HUDEP-2 (cell line): ENCODE measurements at regions not wholly inside any gene's neighbourhood (a gene's known extent, or its start where the extent isn't known, plus 50 kb on each side); places are given as distances from the start of the nearest gene placed in this dataset.
"Not testable (repeated sequence)": the region's sequence is repeated elsewhere in the genome, so short reads cannot be mapped to it uniquely, and the experiment has no call there.

Source experiments
- DNase-seq, 76 experiments: peaks; one replicate each; lab custom pipeline; 2025; ENCODE audit not compliant: unreplicated experiment in 76 of 76; lab: John Stamatoyannopoulos, UW

DNA sequence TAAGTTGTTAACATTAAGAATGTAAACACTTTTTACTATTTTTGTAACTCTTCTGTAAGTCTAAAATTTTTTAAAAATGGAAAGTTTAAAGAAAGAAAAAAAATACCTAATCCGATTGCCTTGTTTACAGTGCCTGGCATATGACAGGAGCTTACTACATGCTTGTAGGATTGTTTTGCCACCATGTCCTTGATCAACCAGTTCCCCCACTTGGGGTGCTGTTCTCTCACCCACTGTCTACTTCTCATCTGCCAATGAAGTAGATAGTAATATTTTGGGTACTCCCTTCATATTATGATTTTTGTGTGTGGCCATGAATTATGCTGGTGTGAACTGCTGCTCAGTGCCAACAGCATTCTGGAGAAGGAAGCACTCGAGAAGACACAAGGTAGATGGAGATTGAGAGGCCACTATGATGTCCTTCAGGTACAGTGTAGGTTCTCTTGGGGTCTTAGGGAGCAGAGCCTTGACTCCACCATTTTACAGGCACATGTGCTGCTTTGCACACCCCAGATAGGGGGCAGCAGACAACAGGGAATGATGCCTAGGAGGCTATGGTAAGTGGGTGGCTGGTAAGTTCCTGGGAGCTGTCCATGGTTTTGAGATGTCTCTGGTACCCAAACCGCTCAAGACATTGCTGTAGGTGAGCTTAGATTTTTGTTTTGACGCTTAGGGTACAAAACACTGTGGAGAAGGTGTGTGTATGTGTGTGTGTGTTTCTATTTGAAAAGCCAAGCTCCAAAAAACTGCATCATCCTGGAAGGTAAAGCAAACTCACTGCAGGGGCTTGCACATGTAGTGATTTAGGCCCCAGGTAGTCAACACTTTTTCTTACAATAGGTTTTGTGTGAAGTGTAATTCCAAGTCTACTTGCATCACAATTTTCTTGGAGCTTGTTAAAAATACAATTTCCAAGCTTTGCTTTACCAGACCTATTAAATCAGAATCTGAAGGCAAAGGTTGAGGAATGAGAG, 494.5 kb upstream of the LARGE1 start:
- peak in 45 of 76 experiments; percentile 1 to 66 (median 16) for DNase-seq

DNA sequence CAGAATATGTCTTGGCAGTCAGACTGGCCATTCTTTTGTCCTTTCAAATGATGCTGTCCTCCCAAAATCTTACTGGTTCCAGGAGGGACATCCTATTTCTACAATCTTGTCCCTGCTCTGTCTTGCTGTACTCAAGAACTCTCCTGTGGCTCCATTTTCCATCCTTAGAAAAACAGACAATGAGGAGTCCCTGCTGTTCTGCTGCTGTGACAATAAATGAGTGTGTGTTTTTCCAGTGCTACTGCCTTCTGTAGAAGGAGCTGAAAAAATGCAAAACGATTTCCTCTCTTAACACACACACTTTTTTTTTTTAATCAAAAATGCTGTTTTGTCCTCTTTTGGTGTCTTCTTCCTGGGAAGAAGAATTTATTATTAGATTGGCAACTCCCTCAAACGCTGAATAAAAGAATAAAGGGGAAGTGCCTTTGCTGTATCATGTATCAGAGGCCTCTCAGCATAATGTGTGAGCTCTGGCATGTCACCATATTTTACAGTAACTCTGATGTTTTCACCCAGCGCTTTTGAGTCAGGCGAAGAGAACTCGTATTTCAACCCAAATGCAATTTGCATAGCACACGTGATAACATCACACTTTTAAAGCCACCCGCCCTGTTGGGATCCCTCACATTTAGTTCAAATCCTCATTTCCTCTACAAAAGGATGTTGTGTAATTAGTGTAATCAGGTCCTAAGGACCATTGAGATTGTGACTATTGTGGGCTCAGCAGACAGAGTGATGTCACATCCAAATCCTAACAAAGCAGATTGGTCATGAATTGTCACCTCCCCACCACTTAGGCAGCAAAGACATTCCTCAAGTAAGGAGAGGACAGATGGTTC, 496.0 kb upstream of the LARGE1 start:
- DNase-seq = no peak

DNA sequence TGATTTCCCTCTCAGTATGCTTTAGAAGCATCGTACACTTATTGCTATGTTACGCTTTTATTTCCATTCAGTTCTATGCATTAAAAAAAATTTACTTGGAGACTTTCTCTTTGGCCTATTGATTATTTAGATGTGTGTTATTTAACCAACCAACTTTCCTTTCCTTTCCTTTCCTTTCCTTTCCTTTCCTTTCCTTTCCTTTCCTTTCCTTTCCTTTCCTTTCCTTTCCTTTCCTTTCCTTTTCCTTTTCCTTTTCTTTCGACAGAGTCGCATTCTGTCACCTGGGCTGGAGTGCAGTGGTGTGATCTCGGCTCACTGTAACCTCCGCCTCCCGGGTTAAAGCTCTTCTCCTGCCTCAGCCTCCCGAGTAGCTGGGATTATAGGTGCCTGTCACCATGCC, 502.7 kb upstream of the LARGE1 start:
- not testable (repeated sequence) for DNase-seq

DNA sequence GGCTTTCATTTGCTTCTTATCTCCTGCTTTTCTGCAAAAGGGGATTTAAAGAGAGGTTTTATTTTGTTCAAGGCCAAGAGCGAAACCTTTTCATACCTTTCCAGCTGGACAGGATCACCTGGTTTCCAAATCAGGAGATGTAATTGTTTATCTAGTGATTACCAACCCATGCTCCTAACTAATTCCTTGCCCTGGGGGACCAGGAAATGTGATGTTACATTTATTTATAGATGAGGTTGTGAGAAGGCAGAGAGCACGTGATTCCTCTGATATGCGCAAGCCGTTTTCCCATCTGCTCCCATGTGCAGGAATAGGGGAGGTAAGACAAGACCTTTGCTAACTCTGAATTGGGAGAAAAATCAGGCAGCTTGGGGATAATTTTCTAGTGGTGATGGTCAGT, 507.2 kb upstream of the LARGE1 start:
- DNase-seq = no peak

DNA sequence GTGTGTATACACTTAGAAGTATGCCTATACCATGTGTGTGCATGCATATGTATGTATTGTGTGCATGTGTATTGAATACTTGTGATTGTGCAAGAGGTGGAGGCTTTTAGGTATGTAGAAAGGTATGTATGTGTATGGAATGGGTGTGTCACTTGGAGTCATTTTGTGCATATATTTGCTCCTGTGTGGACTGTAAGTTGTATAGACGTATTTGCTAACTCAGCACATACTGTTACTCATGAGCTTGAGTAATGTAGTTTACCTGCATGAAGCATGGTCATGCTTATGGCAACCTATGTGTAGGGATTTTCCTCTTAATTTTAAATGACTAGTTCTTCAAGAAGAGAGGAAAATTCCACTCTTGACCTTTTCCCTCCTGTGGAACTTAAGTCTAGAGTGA, 507.6 kb upstream of the LARGE1 start:
- no peak for DNase-seq

DNA sequence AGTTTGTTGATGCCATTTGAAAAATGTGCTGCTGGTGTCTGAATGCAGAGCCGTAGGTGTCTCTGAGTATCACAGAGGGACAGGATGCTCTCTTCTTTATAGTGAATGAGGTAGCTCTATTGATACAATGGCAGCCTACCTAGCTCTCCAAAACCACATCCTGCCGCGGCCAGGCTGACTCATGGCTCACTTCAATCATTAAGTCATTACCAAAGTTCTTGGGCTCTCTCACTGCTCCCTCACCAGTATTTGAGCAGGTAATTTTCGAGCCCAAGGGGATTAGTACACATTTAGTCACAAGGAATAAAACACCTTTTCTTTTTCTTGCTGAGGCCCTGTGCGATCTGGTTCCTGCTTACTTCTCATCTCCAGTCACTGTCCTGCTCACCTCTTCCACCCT, 509.0 kb upstream of the LARGE1 start:
- DNase-seq = no peak

DNA sequence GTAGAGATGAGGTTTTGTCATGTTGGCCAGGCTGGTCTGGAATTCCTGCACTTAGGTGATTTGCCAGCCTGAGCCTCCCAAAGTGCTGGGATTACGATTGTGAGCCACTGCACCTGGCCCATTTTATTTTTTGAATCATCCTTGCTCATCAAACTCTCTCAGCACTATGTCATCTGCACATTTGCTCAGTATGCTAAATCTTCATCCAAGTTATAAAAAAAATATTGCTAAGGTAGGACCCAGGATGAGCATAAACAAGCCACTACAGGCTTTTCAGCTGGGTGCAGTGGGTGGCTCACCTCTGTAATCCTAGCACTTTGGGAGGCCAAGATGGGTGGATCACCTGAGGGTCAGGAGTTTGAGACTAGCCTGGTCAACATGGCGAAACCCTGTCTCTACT, 510.1 kb upstream of the LARGE1 start:
- DNase-seq = no peak

DNA sequence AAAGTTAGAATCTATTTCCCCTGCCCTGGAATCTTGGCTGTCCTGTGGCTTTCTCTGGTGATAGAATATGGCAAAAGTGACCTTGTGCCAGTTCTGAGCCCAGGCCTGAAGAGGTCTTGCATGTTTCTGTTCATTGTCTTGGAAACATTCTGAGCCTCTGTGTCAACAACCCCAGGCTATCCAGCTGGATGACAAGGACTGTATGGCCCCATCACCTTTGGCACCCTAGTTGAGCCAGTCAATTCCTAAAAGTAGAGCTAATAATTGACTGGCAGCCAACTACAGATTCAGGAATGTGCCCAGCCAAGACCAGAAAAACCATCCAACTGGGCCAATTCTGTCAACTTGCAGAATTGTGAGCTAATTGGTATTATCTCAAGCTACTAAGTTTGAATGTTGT, 514.1 kb upstream of the LARGE1 start:
- no peak for DNase-seq

DNA sequence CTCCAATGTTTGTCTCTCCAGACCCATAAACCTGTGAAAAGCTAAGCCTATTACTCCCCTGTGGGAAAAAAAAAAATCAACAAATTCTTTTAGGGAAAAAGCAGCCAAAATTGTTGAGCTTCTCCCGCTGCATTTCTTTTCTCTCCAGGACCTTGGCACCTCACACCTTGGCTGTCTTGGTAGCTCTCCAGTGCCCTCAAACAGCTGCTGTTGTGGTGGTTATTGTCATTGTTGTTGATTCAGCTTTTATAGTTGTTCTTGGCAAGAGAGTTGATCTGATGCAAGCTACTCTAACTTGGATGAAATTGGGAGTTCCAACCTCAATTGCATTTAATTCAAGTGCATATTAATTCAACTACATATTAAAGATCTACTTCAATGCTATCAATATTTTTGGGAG, 516.9 kb upstream of the LARGE1 start:
- no peak for DNase-seq

DNA sequence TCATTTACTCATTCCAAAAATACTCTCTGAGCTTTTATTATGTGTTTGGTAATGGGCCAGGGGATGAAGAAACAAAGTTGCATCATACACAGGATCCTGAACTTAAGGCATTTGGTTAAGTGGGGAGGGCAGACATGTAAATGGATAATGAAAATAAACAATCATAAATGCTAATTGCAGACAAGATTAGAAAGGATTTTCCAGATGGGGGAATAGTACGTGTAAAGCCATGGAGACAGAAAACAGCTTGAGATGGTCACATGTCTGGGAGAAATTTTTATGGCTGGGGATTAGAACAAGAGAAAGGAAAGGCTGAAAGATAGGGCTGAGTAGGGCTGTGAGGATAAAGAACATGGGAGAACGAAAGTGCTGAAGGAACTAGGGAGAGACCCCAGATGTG, 534.3 kb upstream of the LARGE1 start:
- DNase-seq = no peak

DNA sequence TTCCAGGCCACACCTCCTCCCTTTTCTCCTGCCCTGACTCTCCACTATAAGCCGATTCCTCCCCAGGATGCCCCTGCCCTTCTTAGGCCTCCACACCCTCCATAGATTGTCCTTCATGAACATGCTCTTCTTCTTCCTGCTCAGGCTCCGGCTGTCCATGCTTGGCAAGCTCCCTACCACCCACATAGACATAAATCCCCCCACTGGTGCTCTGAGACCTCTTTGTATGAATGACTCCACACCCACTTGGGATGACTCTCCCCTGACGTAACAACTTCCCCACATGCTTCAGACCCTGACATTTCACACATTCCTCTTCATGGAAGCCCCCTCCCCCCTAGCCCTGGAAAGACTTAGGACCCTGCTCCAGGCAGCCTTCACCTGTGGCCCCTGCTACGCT, 542.5 kb upstream of the LARGE1 start:
- DNase-seq = no peak

DNA sequence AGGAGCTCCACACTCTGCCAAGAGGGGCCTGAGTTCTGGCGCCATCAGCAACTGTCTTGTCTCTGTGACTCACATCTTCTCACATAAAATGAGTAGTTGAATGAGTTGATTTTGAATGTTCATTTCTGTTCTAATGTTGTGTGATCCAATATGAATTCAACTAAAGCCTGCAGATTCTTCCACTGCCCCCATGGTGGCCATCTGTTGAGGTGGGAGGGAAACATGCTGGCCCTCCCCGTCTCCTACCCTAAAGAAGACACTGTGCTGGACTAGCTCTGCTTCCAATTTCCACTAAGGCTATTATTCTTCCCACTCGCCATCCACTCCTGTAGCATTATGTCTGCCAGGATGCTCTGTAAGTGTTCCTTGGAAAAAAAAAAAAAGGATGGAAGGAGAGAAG, 555.6 kb upstream of the LARGE1 start:
- no peak for DNase-seq

DNA sequence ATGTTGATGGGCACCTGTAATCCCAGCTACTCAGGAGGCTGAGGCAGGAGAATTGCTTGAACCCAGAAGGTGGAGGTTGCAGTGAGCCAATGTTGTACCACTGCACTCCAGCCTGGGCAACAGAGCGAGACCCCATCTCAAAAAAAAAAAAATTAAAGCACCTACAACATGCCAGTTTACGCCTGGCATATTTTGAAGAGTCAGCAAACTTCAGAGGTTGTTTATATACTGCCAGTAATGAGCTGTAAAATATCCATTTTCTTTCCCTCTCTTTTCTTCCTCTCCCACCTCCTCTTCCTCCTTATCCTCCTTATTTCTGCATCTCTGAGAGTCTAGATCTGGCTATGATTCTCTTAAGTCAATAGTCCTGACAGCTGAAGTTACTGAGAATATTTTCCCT, 556.5 kb upstream of the LARGE1 start:
- DNase-seq = no peak

DNA sequence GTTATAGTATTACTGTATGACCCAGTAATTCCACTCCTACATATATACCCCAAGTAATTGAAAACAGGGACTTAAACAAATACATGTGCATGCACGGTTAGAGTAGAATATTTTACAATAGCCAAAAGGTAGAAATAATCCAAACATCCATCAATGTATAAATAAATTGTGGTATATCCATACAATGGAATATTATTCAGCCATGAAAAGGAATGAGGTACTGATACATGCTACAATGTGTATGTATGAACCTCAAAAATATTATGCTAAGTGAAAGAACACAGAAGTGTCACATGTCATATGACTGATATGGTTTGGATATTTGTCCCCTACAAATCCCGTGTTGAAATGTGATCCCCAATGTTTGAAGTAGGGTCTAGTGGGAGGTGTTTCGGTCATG, 560.8 kb upstream of the LARGE1 start:
- no peak for DNase-seq

DNA sequence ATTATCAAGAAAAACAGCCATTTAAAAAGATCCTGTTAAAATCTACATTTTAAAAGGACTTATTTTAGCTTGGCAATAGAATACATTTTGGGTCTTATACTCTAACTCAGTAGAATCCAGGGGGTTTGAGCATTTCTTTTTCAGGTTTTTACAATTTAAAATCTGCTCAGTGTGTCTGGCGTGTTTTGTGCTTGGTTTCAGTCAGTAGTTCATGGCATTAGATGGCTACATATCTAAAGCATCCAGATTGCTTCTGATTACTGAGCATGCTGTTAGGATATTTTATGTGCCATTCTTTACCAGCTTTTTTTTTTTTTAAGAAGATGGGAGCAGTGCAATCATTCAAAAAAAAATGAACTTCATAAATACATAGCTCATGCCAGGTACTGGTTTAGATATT, 566.1 kb upstream of the LARGE1 start:
- no peak for DNase-seq

DNA sequence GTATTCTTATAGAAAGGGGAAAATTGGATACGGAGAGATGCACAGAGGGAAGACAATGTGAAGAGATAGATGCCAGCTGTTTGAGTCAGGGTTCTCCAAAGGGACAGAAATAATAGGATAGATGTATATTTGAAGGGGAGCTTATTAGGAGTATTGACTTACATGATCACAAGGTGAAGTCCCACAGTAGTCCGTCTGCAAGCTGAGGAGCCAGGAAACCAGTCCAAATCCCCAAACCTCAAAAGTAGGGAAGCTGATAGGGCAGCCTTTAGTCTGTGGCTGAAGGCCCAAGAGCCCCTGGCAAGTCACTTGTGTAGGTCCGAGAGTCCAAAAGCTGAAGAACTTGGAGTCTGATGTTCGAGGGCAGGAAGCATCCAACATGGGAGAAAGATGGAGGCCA, 569.6 kb upstream of the LARGE1 start:
- DNase-seq = no peak

DNA sequence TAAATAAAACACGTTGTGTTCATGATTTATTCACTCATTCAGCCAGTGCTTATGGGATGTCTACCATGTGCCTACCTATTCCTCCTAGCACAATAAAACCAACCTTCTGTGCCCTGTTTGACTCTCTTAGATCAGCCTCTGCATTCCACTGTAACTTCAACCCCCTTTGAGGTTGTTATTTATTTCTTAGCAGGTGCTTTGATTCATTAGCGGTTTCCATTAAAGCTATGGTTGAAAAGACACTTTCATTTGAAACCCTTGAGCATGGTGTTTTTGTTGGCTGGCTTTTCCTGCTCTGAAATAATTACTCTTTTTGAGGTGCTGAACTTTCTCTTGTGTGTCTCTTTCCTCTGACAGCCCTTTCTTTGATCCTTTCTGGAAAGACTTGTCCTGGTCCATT, 570.6 kb upstream of the LARGE1 start:
- DNase-seq = no peak

DNA sequence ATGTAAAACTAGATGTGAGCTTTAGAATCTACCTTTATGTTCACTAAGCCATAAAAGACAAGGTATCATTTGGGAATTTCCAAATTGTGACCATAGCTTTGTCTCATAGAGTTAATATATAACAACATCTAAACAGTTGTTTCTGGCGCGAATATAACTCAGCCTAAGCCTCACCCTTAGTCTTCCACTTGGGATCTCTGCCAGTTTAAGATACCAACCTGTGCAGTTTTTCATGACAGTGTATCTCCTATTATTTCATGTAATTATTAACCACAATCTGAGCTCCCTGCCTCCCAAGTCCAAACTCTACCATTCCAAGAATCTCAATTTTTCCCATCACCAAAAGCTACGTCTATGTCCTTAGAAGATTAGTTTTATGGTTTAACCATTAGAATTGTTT, 572.5 kb upstream of the ISX start:
- DNase-seq = no peak

DNA sequence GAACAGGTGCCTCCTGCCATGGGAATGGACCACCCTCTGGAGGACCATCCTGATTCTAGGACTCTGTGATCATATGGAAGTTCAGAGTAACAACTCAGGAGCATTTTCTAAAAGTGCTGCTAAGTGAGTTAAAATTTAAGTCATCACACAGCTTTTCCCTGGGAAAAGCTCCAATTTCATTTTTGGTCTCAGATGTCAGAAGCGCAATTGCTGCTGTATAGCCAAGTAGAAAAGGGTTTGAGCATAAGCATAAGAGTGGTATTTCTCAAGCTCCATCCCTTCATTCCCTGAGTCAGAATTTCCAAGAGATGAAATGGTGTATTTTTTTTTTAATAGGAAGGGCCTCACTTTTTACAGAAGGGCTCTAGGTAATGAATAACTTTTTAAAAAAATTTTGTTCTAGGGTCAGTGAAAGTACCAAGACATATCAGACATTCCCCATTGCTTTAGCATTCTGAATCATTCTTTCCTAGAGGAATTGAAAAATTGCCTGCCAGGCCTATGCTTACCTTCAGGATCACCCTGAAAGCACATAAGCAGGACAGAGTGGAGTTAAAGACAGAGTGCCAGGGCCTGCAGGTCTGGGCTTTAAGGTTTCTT, 564.5 kb upstream of the ISX start:
- no peak for DNase-seq

DNA sequence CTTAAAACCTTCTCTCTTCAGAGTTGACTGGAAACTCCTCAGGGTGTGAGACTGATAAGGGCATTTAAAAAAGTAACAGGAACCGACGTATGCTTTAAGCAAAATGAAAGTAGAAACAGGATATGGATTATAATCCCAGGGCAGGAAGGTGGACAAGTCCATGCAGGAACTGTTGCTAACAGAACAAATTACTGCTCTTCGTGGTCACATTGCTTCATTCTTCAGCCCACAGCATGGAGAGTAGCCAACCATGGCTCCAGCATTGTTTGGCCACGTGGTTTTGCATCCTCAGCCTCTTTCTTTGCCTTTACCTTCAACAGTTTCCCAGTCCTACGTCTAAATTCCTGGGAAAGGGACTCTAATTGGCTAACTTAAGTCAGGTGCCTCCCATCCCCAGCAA, 563.1 kb upstream of the ISX start:
- DNase-seq = no peak

DNA sequence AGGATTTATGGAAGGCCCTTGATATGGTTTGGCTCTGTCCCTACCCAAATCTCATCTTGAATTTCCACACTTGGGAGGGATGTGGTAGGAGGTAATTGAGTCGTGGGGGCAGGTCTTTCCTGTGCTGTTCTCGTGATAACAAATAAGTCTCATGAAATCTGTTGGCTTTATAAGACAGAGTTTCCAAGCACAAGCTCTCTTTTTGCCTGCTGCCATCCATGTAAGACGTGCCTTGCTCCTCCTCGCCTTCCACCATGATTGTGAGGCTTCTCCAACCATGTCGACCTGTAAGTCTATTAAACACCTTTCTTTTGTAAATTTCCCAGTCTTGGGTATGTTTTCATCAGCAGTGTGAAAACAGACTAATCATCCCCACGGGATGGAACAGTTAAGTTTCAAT, 557.2 kb upstream of the ISX start:
- DNase-seq = no peak
